K562 (cell line): ENCODE measurements at regions not wholly inside any gene's neighbourhood (a gene's known extent, or its start where the extent isn't known, plus 50 kb on each side); places are given as distances from the start of the nearest gene placed in this dataset.

Experiments used
- ATAC-seq: fragments of 200-7000 bp; cut with Tn5 transposase; 3 replicates; pipeline ENCODE4 v1.9.1; 2020; ENCODE audit warnings: moderate library complexity
- BruUV-seq: library from RNA; stranded (reverse); fragments of 400-500 nt; replicated peaks from 2 replicates; lab custom pipeline; 2021; lab: Mats Ljungman, UMichigan
- CTCF ChIA-PET: fragments of 300-600 bp; formaldehyde crosslinking; extraction: SDS; loops from one replicate; lab custom pipeline; 2021; ENCODE audit warnings: low intra/inter-chr PET ratio; lab: Yijun Ruan, JAX
- POLR2A ChIA-PET: fragments of 300-600, 350-650 bp; sonication (Branson Sonifier 250); formaldehyde crosslinking; extraction: SDS; loops from one replicate; lab custom pipeline; 2021; ENCODE audit warnings: antibody characterized with exemption, inconsistent platforms; lab: Yijun Ruan, JAX
- DNase-seq, 4 experiments: peaks; one replicate each; pipeline versions ENCODE4 v3.0.0 to v3.0.0-alpha.2; 2011 to 2018; ENCODE audit warnings: low spot score in 3 of 4, mixed read lengths in 3 of 4; ENCODE audit errors: extremely low read depth in 1 of 4
- FAIRE-seq: peaks from 2 replicates; lab custom pipeline; 2011; peaks lifted over from hg19 to GRCh38; lab: Jason Lieb, UNC
- H2AFZ ChIP-seq: 2 replicates; pipeline ENCODE4 v1.6.0; 2011; ENCODE audit warnings: low read depth, low read length, control low read depth, inconsistent platforms
- H3K27ac ChIP-seq: fragments of 200-600 bp; 3 replicates; pipeline ENCODE4 v1.8.0; 2011; ENCODE audit warnings: low read depth, mild to moderate bottlenecking, control low read depth, inconsistent platforms, low read length, moderate library complexity, mixed read lengths; ENCODE audit errors: extremely low read depth
- H3K27me3 ChIP-seq, 2 experiments: fragments of 300-600 bp in 1 of 2; 2 replicates in 1 of 2; 3 replicates in 1 of 2; pipeline versions ENCODE4 v1.6.0 to v1.8.0; 2011; ENCODE audit warnings: inconsistent platforms in 2 of 2, low read length in 2 of 2, mild to moderate bottlenecking in 1 of 2, mixed read lengths in 1 of 2, moderate library complexity in 1 of 2; ENCODE audit not compliant: control insufficient read depth in 2 of 2, insufficient read depth in 2 of 2
- H3K36me3 ChIP-seq: fragments of 300-600 bp; 3 replicates; pipeline ENCODE4 v1.8.0; 2011; ENCODE audit warnings: mild to moderate bottlenecking, low read length, inconsistent platforms; ENCODE audit not compliant: control insufficient read depth, insufficient read depth
- H3K4me1 ChIP-seq, 2 experiments: fragments of 200-600 bp in 1 of 2; replicated peaks in 1 of 2; 2 replicates in 1 of 2; 3 replicates in 1 of 2; pipeline versions ENCODE4 v1.5.1 to v1.8.0; 2011; ENCODE audit warnings: inconsistent platforms in 2 of 2, low read length in 2 of 2, mild to moderate bottlenecking in 1 of 2, mixed read lengths in 1 of 2, moderate library complexity in 1 of 2; ENCODE audit not compliant: control insufficient read depth in 2 of 2, insufficient read depth in 2 of 2
- H3K4me2 ChIP-seq: 2 replicates; pipeline ENCODE4 v1.6.1; 2011; ENCODE audit warnings: low read length, control low read depth, inconsistent platforms, mixed read lengths; ENCODE audit not compliant: insufficient read depth
- H3K4me3 ChIP-seq: fragments of 200-600 bp; sonication (generic), shearing (Covaris generic); 2 replicates; pipeline ENCODE4 v1.5.1; 2016; ENCODE audit warnings: control low read depth, inconsistent platforms
- H3K79me2 ChIP-seq: fragments of 200-600 bp; 3 replicates; pipeline ENCODE4 v1.8.0; 2011; ENCODE audit warnings: low read length, inconsistent platforms; ENCODE audit not compliant: control insufficient read depth, insufficient read depth
- H3K9ac ChIP-seq, 2 experiments: 2 replicates each; pipeline versions ENCODE4 v1.6.0 to v1.6.1; 2011; ENCODE audit warnings: low read depth in 2 of 2, low read length in 2 of 2, control low read depth in 1 of 2, inconsistent platforms in 1 of 2, mild to moderate bottlenecking in 1 of 2, mixed read lengths in 1 of 2; ENCODE audit not compliant: insufficient read depth in 1 of 2
- H3K9me1 ChIP-seq: one replicate; pipeline ENCODE4 v1.6.0; 2011; ENCODE audit warnings: inconsistent platforms, mild to moderate bottlenecking, low read length, moderate library complexity; ENCODE audit not compliant: control insufficient read depth, insufficient read depth
- H3K9me3 ChIP-seq: replicated peaks from 2 replicates; pipeline ENCODE4 v1.5.1; 2011; ENCODE audit warnings: low read depth, low read length, inconsistent platforms; ENCODE audit not compliant: control insufficient read depth, insufficient read depth
- H4K20me1 ChIP-seq: replicated peaks from 2 replicates; pipeline ENCODE4 v1.6.1; 2011; ENCODE audit warnings: low read length, inconsistent platforms, mixed read lengths; ENCODE audit not compliant: control insufficient read depth, insufficient read depth
- ETV6 ChIP-seq, 3 experiments: fragments of 150-350 bp in 1 of 3; sonication (generic) in 1 of 3; formaldehyde crosslinking in 1 of 3; IDR thresholded peaks; 2 replicates each; pipeline versions ENCODE4 v1.6.1 to v1.8.0; 2014 to 2022; ENCODE audit warnings: borderline replicate concordance in 2 of 3, low read depth in 2 of 3, antibody characterized with exemption in 1 of 3, low read length in 1 of 3, mild to moderate bottlenecking in 1 of 3, missing genetic modification reagents in 1 of 3
- FOS ChIP-seq: IDR thresholded peaks from 3 replicates; pipeline ENCODE4 v1.6.1; 2011; ENCODE audit not compliant: insufficient read length; ENCODE audit errors: extremely low read depth
- HMG20B ChIP-seq: fragments of 250-450 bp; sonication (Bioruptor Pico); IDR thresholded peaks from 2 replicates; pipeline ENCODE4 v1.5.0; 2021; ENCODE audit warnings: mild to moderate bottlenecking
- KLF1 ChIP-seq: fragments of 450-650 bp; IDR thresholded peaks from 2 replicates; pipeline ENCODE4 v1.6.1; 2016; ENCODE audit warnings: missing genetic modification characterization, missing compliant biosample characterization
- POLR2AphosphoS2 ChIP-seq: IDR thresholded peaks from 2 replicates; pipeline ENCODE4 v1.6.1; 2012; ENCODE audit warnings: low read length, improper control_type of control experiment
- SETDB1 ChIP-seq: IDR thresholded peaks from one replicate; pipeline ENCODE4 v1.6.1; 2012; ENCODE audit warnings: low read length, control low read depth, inconsistent platforms
- ZC3H4 ChIP-seq: sonication (generic); formaldehyde crosslinking; IDR thresholded peaks from 2 replicates; pipeline ENCODE4 v1.9.0; 2021; ENCODE audit warnings: missing genetic modification reagents, borderline replicate concordance
- WGBS: fragments of 100-300 bp; shearing (Covaris generic); methylation state at CpG from one replicate; pipeline ENCODE4 v1.1.6; 2016; ENCODE audit warnings: low coverage, mixed read lengths; ENCODE audit not compliant: insufficient coverage; ENCODE audit errors: missing lambda C conversion rate; 5-methylcytosine and 5-hydroxymethylcytosine counted together
- in situ Hi-C: fragments of 300-500 bp; cut with MboI; formaldehyde crosslinking; loops from 4 replicates; pipeline ENCODE4 v1.15.0; 2018; ENCODE audit warnings: inconsistent platforms, mixed read lengths
- intact Hi-C: fragments of 100-400 bp; cut with micrococcal nuclease; formaldehyde crosslinking; loops from 2 replicates; pipeline ENCODE4 v1.14.2; 2022
- TF ChIP-seq, protein P1 (sequence below): fragments of 450-650 bp; formaldehyde crosslinking; IDR thresholded peaks from 2 replicates; pipeline ENCODE4 v1.4.0; 2020; ENCODE audit warnings: mild to moderate bottlenecking, mixed read lengths
- TF ChIP-seq, protein P2 (sequence below): fragments of 250-450 bp; sonication (Bioruptor Pico); IDR thresholded peaks from 2 replicates; pipeline ENCODE4 v1.5.1; 2021; ENCODE audit warnings: mild to moderate bottlenecking

DNA sequence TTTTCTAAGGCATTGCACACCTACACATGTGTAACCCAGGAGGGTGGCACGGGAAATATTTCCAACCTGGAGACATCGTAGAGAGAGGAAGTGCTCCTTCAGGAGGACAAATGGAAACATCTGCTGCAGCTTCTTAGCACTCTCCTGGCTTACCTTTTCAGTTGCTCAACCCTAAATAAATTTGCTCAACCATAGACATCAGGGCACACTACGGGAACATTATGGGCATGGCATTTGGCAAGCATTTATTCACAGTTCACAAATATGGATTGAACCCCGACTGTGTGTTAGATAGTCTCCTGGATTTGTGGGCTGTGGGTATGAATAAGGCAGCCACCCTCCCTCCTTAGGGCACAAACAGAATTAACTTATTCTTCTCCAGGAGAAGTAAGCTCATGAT lies 118.7 kb downstream of the SOX4 start:
- TF ChIP-seq SETDB1 (no peak), FOS (no peak), KLF1 (tag) (no peak), ETV6 (IDR thresholded peaks at IDR 0.05; ENCODE audit: borderline replicate concordance in 1 of 2, low read depth in 2 of 2, low read length in 1 of 2) (no peak), ETV6 (CRISPR knock-in tag; IDR thresholded peaks at IDR 0.05; ENCODE audit: borderline replicate concordance) (no peak), HMG20B (CRISPR knock-in tag) (no peak), POLR2AphosphoS2 (no peak), ZC3H4 (CRISPR knock-in tag) (no peak)
- TF ChIP-seq, protein P1, sequence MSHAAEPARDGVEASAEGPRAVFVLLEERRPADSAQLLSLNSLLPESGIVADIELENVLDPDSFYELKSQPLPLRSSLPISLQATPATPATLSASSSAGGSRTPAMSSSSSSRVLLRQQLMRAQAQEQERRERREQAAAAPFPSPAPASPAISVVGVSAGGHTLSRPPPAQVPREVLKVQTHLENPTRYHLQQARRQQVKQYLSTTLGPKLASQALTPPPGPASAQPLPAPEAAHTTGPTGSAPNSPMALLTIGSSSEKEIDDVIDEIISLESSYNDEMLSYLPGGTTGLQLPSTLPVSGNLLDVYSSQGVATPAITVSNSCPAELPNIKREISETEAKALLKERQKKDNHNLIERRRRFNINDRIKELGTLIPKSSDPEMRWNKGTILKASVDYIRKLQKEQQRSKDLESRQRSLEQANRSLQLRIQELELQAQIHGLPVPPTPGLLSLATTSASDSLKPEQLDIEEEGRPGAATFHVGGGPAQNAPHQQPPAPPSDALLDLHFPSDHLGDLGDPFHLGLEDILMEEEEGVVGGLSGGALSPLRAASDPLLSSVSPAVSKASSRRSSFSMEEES (CRISPR knock-in tag), result no peak
- TF ChIP-seq, protein P2, sequence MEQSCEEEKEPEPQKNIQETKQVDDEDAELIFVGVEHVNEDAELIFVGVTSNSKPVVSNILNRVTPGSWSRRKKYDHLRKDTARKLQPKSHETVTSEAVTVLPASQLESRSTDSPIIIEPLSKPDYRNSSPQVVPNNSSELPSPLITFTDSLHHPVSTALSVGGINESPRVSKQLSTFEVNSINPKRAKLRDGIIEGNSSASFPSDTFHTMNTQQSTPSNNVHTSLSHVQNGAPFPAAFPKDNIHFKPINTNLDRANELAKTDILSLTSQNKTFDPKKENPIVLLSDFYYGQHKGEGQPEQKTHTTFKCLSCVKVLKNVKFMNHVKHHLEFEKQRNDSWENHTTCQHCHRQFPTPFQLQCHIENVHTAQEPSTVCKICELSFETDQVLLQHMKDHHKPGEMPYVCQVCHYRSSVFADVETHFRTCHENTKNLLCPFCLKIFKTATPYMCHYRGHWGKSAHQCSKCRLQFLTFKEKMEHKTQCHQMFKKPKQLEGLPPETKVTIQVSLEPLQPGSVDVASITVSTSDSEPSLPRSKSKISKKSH (CRISPR knock-in tag), result no peak
- CTCF ChIA-PET, result no interaction called here
- Histone ChIP-seq H3K4me1 (no peaks in the 10 kb centered on the region), H3K9me1 (no peaks in the 10 kb centered on the region), H4K20me1 (no peaks in the 10 kb centered on the region), H2AFZ (no peak overlapping the region), H3K4me3 (no peak overlapping the region), H3K79me2 (no peaks in the 10 kb centered on the region), H3K9me3 (no peaks in the 10 kb centered on the region), H3K27me3 (no peaks in the 10 kb centered on the region), H3K36me3 (no peaks in the 10 kb centered on the region), H3K4me2 (no peak overlapping the region), H3K9ac (no peak overlapping the region), H3K27ac (no peak overlapping the region)
- FAIRE-seq (no peak), ATAC-seq (no peak), DNase-seq (no peak)
- intact Hi-C loops, result no loop called here
- 0% methylated on average over 4 of the region's 4 CpGs for WGBS
- no TSS peak for BruUV-seq
- in situ Hi-C loops, result no loop called here
- POLR2A ChIA-PET, result interaction anchor here (0.6 kb wide), 1 partner anchor 517 kb away, joined by 3 read pairs; no protein-coding TSS in a partner anchor
